Posterior vena cava (tissue), 2 donors: ENCODE measurements at regions not wholly inside any gene's neighbourhood (a gene's known extent, or its start where the extent isn't known, plus 50 kb on each side); places are given as distances from the start of the nearest gene placed in this dataset.

Experiments used
- DNase-seq: peaks from one replicate; pipeline ENCODE4 v3.0.0-alpha.2; 2020; ENCODE audit warnings: low spot score
- intact Hi-C, 2 donors: fragments of 100-400 bp; cut with DNase I; formaldehyde crosslinking; loops; one replicate each; pipeline versions ENCODE4 v1.14.1 to v1.14.2; 2022 to 2023
- donor health status: DM: yes; HTN: yes; CAD: no.
- donor health status: DM: yes; HTN: yes; CAD: no.

GRCh38 chr3:145981056-145981455, 179.9 kb downstream of the PLOD2 start:
- DNase-seq, result no peak
- intact Hi-C loops, result no loop called here

- intact Hi-C loops, result no loop called here
- no peak for DNase-seq
These were observed 177.9 kb downstream of the PLOD2 start for GRCh38 chr3:145983101-145983500.
